ENCODE measurements at regions not wholly inside any gene's neighbourhood (a gene's known extent, or its start where the extent isn't known, plus 50 kb on each side); places are given as distances from the start of the nearest gene placed in this dataset.

DNA sequence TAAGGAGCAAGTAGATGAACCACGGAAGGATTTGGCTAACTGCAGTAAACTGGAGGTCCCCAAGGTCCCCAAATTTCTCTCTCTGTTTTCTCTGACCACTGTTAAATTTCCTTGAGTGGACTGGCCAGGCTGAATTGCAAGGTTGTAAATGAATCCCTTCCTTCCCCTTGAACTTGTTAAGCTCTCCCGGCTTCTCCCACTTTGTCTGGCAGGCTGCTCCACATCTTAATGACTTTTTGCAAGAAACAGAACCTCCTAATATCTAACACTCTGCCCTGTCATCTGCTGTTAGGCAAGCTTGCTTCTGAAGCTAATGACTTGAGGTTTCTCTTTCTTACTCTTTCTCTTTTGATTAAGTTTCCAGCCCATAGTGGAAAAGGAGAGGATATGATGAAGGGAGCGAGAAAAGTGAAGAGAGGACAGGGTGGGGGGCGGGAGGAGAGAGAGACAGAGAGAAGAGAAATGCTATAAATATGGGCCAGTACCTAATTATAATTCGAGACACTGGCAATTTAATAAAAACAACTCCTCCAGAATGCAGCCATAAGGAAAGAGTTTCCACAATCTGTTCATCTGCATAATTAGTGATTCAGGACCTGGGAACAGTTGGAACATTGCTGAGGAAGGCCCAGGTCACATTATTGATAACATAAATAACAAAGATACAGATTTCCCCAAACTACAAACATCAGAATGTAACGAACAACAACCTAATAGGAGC is 437.3 kb upstream of the MPDZ start:
- DNase-seq (ENCODE audit: low spot score) = no peak

DNA sequence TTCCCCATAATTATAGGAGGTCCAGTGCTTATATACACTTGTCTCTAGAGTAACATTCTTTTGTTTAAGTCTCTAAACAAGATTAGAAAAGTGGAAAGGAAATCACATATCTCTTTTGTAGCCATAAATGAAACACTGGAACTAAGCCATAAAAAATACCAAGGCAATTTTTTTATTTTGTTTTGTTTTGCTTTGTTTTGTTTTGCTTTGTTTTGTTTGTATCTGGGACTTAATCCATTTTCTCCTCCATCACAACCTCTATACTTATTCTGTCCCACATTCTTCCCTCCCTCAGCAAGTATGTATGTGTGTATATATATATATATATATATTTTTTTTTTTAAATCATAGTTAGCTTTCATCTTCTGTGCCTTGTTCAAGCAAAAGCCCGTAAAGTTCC is 436.6 kb upstream of the MPDZ start:
- DNase-seq (ENCODE audit: low spot score) = no peak

DNA sequence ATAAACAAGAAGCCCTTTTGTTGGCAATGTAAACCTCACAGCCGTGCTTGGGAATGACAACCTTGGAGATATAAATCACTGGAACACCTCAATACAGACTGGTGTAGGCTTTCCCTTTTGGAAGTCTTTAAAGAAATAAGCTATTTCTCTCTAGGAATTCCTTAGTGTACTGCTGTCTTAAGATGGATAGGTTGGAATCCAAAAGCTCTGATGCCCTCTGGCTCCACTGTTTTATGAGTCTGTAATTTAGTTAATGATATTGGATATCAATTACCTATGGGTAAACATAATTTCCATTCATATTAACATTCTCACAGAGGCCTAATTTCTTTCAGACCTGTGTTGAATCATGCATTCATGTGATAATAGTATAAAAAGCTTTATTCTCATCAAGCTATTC is 435.9 kb upstream of the MPDZ start:
- no peak for DNase-seq (ENCODE audit: low spot score)

- no peak for DNase-seq (ENCODE audit: low spot score)
These were observed 428.4 kb upstream of the MPDZ start for GRCh38 chr9:13707612-13708576.

DNA sequence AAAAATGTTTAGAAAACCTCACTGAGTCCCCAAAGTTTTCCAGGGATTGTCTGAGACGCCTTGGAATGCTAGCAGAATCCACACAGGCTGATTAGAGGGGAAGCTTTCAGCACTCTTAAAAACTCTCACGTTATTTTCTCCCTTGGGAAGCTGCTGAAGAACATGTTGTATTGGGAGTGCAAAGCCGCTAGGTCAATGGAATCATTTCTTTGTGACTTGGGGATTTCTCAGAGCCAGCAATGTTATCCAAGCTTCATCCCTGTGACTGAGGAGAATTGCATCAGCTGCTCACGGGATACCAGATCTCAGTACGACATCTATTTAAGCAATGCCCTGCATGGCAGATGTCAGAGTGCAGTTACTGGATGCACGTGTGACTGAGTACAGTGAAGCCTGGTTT is 426.4 kb upstream of the MPDZ start:
- no peak for DNase-seq (ENCODE audit: low spot score)

DNA sequence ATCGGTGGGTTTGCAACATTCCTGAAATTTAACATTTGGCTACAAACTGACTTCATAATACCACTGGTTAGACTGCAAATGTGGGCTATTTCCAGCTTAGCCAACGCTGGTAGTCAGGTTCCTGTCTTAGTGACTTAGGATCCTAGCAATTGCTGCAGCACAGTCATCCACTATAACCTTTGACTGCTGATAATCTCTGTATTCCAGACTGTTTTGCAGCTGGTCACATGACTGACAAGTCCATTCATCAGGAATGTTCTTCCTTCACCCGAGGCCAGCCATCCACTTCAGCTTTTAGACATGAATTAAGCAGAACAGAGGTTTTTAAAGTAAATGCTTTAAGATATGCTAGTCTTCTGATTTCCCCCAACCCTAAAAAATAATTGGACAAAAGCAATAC is 425.9 kb upstream of the MPDZ start:
- no peak for DNase-seq (ENCODE audit: low spot score)

DNA sequence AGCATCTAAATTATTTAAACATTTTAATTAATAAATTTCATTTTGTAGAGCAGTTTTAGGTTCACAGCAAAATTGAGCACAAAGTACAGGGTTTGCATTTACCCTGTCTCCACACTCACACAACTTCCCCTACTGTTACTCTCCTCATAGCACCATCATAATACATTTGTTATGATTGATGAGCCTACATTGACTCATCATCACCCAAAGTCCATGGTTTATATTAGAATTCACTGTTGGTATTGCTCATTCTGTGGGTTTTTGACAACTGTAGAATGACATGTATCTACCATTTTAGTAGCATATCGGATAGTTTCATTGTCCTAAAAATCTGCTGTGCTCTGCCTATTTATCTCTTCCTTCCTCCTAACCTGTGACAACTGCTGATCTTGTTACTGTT is 411.1 kb upstream of the MPDZ start:
- no peak for DNase-seq (ENCODE audit: low spot score)

DNA sequence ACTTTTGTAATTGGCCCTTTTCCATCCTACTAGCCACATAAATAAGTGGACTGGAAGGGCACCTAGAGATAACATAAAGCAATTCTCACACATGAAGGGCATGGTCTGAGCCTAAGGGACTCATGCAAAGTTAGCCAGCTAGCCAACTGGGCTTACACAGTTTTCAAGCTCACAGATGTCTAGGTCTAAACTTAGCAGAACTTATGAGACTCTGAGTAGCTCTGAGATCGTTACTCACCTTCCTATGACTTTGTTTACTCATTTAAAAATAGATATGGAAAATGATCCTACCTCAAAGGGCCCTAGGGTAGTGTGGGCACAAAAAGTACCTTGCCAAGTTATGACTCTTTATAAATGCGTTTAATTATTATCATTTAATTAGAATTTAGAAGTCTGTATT is 410.4 kb upstream of the MPDZ start:
- DNase-seq (ENCODE audit: low spot score) = no peak

DNA sequence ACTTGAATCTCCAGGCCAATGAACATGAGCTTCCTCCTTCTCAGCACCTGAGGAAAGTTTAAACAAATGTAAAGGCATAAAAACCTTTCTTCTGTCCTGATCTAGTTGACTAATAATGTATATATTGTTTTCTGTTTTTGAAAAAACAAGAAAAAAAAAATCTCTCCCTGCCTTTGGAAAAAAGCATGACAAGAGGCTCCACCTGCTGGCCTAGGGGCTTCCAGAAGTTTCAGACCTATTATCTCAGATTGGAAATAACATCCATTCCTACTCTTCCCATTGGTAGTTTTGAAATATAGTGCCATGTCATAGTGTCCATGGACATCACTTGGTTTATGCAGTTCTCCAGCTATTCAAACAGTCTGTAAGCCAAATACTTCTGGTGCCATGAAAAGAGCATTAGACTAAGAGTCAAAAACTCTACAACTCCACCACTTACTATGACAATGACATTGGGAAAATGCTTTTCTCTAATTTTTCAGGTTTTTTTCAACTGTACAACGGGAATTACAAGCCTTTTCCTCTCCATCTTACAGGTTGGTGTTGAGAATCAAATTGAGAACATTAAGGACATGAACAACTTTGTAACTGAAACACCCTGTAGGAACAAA is 409.6 kb upstream of the MPDZ start:
- DNase-seq (ENCODE audit: low spot score) = no peak

- DNase-seq (ENCODE audit: low spot score) = no peak
These were observed 408.9 kb upstream of the MPDZ start for GRCh38 chr9:13688223-13688989.

DNA sequence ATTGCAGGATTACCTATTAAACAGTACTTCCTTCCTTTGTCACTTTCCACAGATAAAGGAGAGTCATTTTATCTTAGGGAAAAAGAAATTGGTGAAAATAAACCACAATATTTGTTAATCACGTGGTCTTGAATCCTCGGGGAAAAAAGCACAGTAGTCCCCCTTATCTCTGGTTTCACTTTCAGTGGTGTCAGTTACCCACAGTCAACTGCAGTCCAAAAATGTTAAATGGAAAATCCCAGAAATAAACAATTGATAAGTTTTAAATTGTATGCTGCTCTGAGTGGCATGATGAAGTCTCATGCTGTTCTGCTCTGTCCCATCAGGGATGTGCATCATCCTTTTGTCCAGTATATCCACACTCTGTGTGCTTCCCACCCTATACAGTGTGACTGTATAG is 405.2 kb upstream of the MPDZ start:
- no peak for DNase-seq (ENCODE audit: low spot score)

DNA sequence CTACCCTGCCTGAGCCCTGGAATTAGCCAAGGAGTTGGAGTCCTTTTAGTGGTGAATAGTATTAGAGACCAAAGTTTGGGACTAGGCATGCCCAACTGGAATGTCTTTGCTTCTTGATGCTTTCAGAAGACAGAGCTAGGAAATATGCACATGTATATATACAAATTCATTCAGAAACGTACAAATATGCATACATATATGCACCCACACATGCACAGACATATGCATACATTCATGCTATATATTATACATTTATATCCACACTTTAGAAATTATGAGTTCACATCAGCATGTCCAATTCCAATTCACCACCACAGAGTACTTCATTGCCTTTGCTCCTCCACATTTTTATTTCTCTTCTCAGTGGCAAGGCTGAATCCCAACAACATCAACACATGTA is 398.3 kb upstream of the MPDZ start:
- DNase-seq (ENCODE audit: low spot score) = no peak

GRCh38 chr9:13675638-13676000 is 396.1 kb upstream of the MPDZ start:
- DNase-seq (ENCODE audit: low spot score) = no peak

DNA sequence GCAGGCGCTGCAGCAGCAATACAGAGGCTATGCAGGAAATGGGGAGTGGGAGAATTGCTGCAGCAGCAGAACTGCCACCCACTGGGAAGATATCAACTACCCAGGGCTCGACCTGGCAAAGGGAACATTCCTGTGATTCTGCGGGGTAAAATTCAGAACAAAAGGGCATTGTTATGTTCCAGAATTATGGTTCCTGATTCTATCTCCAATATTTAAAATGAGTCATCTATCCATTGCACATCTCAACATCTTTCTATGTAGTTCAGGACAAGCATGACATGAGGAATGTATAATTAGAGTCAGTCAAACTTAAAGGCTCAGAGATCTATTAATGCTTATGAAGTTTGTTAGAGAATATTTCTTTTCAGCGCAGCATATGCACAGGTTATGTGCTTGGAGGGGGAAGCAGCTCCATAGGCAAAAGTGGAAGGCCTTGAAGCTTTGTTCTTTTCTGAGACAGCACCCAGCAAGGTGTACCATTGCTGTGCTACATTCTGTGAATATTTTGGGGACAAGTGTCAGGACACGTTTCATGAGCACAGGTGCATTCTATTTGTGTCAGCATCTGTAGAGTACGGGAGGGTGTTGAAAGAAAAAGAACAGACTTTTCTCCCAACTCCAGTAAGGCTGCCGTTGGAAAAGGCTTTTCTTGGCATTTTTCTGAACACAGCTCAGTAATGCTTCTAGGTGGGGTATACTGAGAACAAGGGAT is 395.6 kb upstream of the MPDZ start:
- no peak for DNase-seq (ENCODE audit: low spot score)

DNA sequence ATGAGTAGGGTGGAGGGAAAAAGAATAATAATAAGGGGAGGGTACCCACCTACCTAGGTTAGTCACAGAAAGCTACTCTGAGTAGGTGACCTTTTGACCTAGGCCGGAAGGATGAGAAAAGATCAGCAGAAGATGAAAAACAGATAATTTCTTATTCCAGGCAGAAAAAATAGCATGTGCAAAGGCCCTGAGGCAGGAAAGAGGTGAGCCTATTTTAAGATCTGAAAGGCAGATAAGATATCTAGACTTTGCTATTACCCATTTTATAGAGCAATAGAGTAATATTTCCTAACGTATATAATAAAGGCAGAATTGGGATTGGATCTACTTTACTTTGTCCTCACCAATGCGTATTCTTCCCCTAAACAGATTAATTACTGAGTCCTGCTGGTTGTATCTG is 393.9 kb upstream of the MPDZ start:
- no peak for DNase-seq (ENCODE audit: low spot score)

DNA sequence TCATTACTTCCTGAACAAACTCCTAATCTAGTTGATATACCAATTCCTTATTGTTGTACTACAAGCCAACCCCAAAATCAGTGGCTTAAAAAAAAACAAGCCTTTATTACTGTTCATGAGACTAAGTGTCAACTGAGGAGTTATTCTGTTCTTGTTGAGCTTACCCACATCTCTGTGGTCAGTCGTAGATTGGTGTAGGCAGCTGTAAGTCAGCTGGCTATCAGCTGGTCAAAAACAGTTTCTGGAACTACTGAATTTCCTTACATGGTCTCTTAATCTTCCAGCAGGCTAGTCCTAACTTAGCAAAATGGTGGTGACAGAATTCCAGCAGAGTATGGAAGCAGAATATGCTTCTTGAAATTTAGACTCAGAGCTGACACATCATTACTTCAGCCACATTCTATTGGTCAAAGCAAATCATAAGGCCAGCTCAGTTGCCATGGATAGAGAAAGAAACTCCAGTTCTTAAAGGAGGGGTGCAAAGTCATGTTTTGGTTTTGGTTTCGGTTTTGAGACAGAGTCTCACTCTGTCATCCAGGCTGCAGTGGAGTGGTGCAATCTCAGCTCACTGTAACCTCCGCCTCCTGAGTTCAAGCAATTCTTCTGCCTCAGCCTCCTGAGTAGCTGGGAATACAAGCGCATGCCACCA is 386.1 kb upstream of the MPDZ start:
- DNase-seq (ENCODE audit: low spot score) = peak; percentile 6

- DNase-seq (ENCODE audit: low spot score) = no peak
These were observed 381.5 kb upstream of the MPDZ start for GRCh38 chr9:13661014-13661413.

GRCh38 chr9:13651969-13652663 is 372.6 kb upstream of the MPDZ start:
- DNase-seq (ENCODE audit: low spot score) = no peak

DNA sequence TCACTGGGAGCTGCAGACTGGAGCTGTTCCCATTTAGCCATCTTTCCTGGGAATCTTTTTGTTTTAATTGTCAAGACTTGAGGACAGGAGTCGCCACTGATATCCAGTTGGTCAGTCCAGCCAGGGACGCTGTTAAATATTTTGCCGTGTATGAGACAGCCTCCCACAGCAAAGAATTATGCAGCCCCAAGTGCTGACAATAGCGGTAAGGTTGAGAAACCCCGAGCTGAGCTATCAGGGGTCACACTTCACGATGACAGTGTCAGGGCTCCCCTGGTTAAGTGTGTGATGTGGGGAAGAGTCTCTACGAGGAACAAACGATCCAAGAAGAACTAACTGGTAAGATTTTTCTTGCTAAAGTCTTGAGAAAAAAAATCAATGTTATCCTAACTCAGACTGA is 372.0 kb upstream of the MPDZ start:
- DNase-seq (ENCODE audit: low spot score) = no peak

GRCh38 chr9:13648676-13649075 is 369.2 kb upstream of the MPDZ start:
- DNase-seq (ENCODE audit: low spot score) = no peak

DNA sequence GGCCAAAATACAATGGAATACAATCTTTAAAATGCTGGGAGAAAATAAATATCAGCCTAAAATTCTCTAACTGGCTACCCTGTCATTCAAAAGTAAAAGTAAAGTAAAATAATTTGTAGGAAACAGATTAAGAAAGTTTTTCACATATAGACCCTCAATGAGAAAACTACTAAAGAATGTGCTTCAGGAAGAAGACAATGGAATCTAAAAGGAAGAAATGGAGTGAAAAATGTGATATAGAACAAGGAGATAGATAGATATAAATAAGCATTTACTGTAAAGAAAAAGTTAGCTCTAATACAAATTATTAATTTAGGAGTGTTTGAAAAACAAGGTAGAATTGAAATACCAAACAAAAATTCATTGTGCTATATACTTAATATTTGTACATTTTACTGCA is 368.6 kb upstream of the MPDZ start:
- DNase-seq (ENCODE audit: low spot score) = no peak
